ENCODE measurements at regions not wholly inside any gene's neighbourhood (a gene's known extent, or its start where the extent isn't known, plus 50 kb on each side); places are given as distances from the start of the nearest gene placed in this dataset.

GRCh38 chr4:111323916-111324315, 701.0 kb upstream of the PITX2 start:
- TF ChIP-seq, protein P1, sequence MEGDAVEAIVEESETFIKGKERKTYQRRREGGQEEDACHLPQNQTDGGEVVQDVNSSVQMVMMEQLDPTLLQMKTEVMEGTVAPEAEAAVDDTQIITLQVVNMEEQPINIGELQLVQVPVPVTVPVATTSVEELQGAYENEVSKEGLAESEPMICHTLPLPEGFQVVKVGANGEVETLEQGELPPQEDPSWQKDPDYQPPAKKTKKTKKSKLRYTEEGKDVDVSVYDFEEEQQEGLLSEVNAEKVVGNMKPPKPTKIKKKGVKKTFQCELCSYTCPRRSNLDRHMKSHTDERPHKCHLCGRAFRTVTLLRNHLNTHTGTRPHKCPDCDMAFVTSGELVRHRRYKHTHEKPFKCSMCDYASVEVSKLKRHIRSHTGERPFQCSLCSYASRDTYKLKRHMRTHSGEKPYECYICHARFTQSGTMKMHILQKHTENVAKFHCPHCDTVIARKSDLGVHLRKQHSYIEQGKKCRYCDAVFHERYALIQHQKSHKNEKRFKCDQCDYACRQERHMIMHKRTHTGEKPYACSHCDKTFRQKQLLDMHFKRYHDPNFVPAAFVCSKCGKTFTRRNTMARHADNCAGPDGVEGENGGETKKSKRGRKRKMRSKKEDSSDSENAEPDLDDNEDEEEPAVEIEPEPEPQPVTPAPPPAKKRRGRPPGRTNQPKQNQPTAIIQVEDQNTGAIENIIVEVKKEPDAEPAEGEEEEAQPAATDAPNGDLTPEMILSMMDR (IDR thresholded peaks at IDR 0.05): no peak
- TF ChIP-seq POLR2A (IDR thresholded peaks at IDR 0.05): no peak
